Nephron progenitor cell (in vitro differentiated cells): ENCODE measurements at regions not wholly inside any gene's neighbourhood (a gene's known extent, or its start where the extent isn't known, plus 50 kb on each side); places are given as distances from the start of the nearest gene placed in this dataset.

ENCODE experiments used
- DNase-seq: peaks from one replicate; pipeline ENCODE4 v3.0.0; 2021
- H3K27ac Mint-ChIP-seq: 2 replicates; pipeline ENCODE4 v1.8.0; 2021; ENCODE audit warnings: mild to moderate bottlenecking, moderate library complexity, mixed read lengths
- H3K27me3 Mint-ChIP-seq: 2 replicates; pipeline ENCODE4 v1.8.0; 2021; ENCODE audit warnings: mild to moderate bottlenecking, low read depth, mixed read lengths; ENCODE audit not compliant: poor library complexity
- H3K36me3 Mint-ChIP-seq: 2 replicates; pipeline ENCODE4 v1.8.0; 2021; ENCODE audit warnings: low read depth, mixed read lengths
- H3K4me1 Mint-ChIP-seq: 2 replicates; pipeline ENCODE4 v1.8.0; 2021; ENCODE audit warnings: mixed read lengths
- H3K4me3 Mint-ChIP-seq: 2 replicates; pipeline ENCODE4 v1.8.0; 2021; ENCODE audit warnings: mild to moderate bottlenecking, moderate library complexity, mixed read lengths
- H3K9me3 Mint-ChIP-seq: 2 replicates; pipeline ENCODE4 v1.8.0; 2021; ENCODE audit warnings: mild to moderate bottlenecking, moderate library complexity, mixed read lengths
- CTCF ChIP-seq: fragments of 200-600 bp; sonication (generic); IDR thresholded peaks from 2 replicates; pipeline ENCODE4 v1.5.0; 2021; ENCODE audit warnings: antibody characterized with exemption

GRCh38 chr18:24659827-24660720, 199.6 kb downstream of the HRH4 start:
- no peak overlapping the region for H3K4me3 Mint-ChIP-seq
- H3K27ac Mint-ChIP-seq = no peak overlapping the region
- peaks cover 5% of the 10 kb centered on the region for H3K36me3 Mint-ChIP-seq
- H3K4me1 Mint-ChIP-seq = peaks cover 79% of the 10 kb centered on the region
- peaks cover 7% of the 10 kb centered on the region for H3K9me3 Mint-ChIP-seq
- H3K27me3 Mint-ChIP-seq = peaks cover 15% of the 10 kb centered on the region
- no peak for TF ChIP-seq CTCF
- DNase-seq = no peak

- no peaks in the 10 kb centered on the region for H3K36me3 Mint-ChIP-seq
- H3K4me3 Mint-ChIP-seq = no peak overlapping the region
- no peak for TF ChIP-seq CTCF
- H3K27ac Mint-ChIP-seq = no peak overlapping the region
- no peak for DNase-seq
- H3K4me1 Mint-ChIP-seq = peaks cover 71% of the 10 kb centered on the region
- peaks cover under 1% of the 10 kb centered on the region for H3K9me3 Mint-ChIP-seq
- peaks cover 11% of the 10 kb centered on the region for H3K27me3 Mint-ChIP-seq
These were observed 200.5 kb downstream of the HRH4 start for GRCh38 chr18:24660956-24661355.

GRCh38 chr18:24662412-24662821, 202.0 kb downstream of the HRH4 start:
- Mint-ChIP-seq H3K27me3 (peaks cover 18% of the 10 kb centered on the region), H3K9me3 (no peaks in the 10 kb centered on the region), H3K36me3 (no peaks in the 10 kb centered on the region)

GRCh38 chr18:24663026-24663425, 202.6 kb downstream of the HRH4 start:
- Mint-ChIP-seq H3K4me3 (no peak overlapping the region), H3K9me3 (no peaks in the 10 kb centered on the region), H3K4me1 (peaks cover 50% of the 10 kb centered on the region), H3K27me3 (peaks cover 20% of the 10 kb centered on the region), H3K36me3 (no peaks in the 10 kb centered on the region), H3K27ac (peak overlapping the region; percentile 56)
- no peak for DNase-seq
- TF ChIP-seq CTCF = no peak

More at GRCh38 chr18:24662412-24662821, 202.0 kb downstream of the HRH4 start:
- Mint-ChIP-seq H3K4me3 (no peak overlapping the region), H3K27ac (no peak overlapping the region), H3K4me1 (peaks cover 56% of the 10 kb centered on the region)
- DNase-seq = no peak
- TF ChIP-seq CTCF = no peak

- Mint-ChIP-seq H3K4me1 (peaks cover 13% of the 10 kb centered on the region), H3K4me3 (no peak overlapping the region), H3K36me3 (no peaks in the 10 kb centered on the region), H3K9me3 (no peaks in the 10 kb centered on the region), H3K27me3 (peaks cover 29% of the 10 kb centered on the region), H3K27ac (no peak overlapping the region)
- no peak for DNase-seq
- TF ChIP-seq CTCF = no peak
These were observed 208.6 kb downstream of the HRH4 start for GRCh38 chr18:24669015-24669414.

- peaks cover 26% of the 10 kb centered on the region for H3K27me3 Mint-ChIP-seq
- no peak for TF ChIP-seq CTCF
- no peaks in the 10 kb centered on the region for H3K36me3 Mint-ChIP-seq
- no peaks in the 10 kb centered on the region for H3K9me3 Mint-ChIP-seq
- H3K4me3 Mint-ChIP-seq = no peak overlapping the region
- no peak overlapping the region for H3K27ac Mint-ChIP-seq
- DNase-seq = no peak
- H3K4me1 Mint-ChIP-seq = peaks cover 13% of the 10 kb centered on the region
These were observed 209.1 kb downstream of the HRH4 start for GRCh38 chr18:24669502-24669901.
